Tibial nerve (tissue), 4 donors: ENCODE measurements at regions not wholly inside any gene's neighbourhood (a gene's known extent, or its start where the extent isn't known, plus 50 kb on each side); places are given as distances from the start of the nearest gene placed in this dataset.

Experiments
- DNase-seq, 2 donors: peaks; one replicate each; pipeline ENCODE4 v3.0.0-alpha.2; 2019; ENCODE audit warnings: low spot score in 2 of 2
- H3K27ac ChIP-seq, 4 donors: fragments of 200-600 bp; sonication (generic) in 3 of 4; one replicate each; pipeline ENCODE4 v1.5.1; 2017 to 2019; ENCODE audit warnings: mild to moderate bottlenecking in 1 of 4
- H3K27me3 ChIP-seq, 2 donors: fragments of 200-600 bp; sonication (generic) in 1 of 2; one replicate each; pipeline versions ENCODE4 v1.5.1 to v1.6.0; 2017 to 2019
- H3K36me3 ChIP-seq, 3 donors: fragments of 200-600 bp; sonication (generic); one replicate each; pipeline ENCODE4 v1.5.1; 2018 to 2019
- H3K4me1 ChIP-seq, 4 donors: fragments of 200-600 bp; sonication (generic) in 3 of 4; one replicate each; pipeline ENCODE4 v1.5.1; 2017 to 2019
- H3K4me3 ChIP-seq, 4 donors: fragments of 200-600 bp; sonication (generic) in 3 of 4; one replicate each; pipeline ENCODE4 v1.5.1; 2017 to 2019; ENCODE audit warnings: mild to moderate bottlenecking in 1 of 4, moderate library complexity in 1 of 4
- H3K9me3 ChIP-seq, 4 donors: fragments of 200-600 bp; sonication (generic) in 3 of 4; one replicate each; pipeline ENCODE4 v1.5.1; 2017 to 2019
- EP300 ChIP-seq, 2 donors: sonication (generic); formaldehyde crosslinking; IDR thresholded peaks; one replicate each; pipeline ENCODE4 v1.6.1; 2017; ENCODE audit warnings: antibody characterized with exemption in 2 of 2, mild to moderate bottlenecking in 1 of 2
- POLR2A ChIP-seq, 2 donors: fragments of 450-650 bp; IDR thresholded peaks; one replicate each; pipeline ENCODE4 v1.6.1; 2017; ENCODE audit warnings: antibody characterized with exemption in 2 of 2, mild to moderate bottlenecking in 2 of 2, moderate library complexity in 2 of 2
- WGBS, 2 donors: methylation state at CpG; one replicate each; pipeline ENCODE4 v1.1.5; 2018; 5-methylcytosine and 5-hydroxymethylcytosine counted together
- TF ChIP-seq, protein P1 (sequence below), 5 experiments: fragments of 200-600 bp in 3 of 5; fragments of 450-650 bp in 2 of 5; sonication (generic) in 3 of 5; IDR thresholded peaks; one replicate each; pipeline ENCODE4 v1.5.1; 2016 to 2019; ENCODE audit warnings: antibody characterized with exemption in 5 of 5, mild to moderate bottlenecking in 3 of 5, moderate library complexity in 2 of 5

DNA sequence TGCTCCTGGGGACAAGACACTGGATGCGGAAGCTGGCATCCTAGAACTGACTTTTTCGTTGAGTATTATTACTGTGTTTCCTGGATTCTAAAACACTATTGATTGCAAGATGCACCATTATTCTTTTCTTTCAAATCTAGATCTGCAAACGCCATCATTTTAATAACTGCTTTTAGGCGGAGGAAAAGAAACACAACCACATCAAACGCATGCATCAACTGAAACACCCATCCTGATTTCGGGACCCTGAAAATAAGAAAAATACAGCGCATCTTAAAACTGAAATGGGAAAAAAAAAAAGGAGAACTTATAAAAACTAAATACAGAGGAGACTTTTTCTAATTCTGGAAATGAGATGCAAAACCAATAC lies 103.7 kb upstream of the MAX start:
- Histone ChIP-seq H3K36me3 (no peaks in the 10 kb centered on the region), H3K27me3 (no peaks in the 10 kb centered on the region), H3K4me1 (peaks cover 0 to 18% (median 5%) of the 10 kb centered on the region in 4 donors), H3K4me3 (no peak overlapping the region), H3K9me3 (no peaks in the 10 kb centered on the region), H3K27ac (no peak overlapping the region)
- no peak for DNase-seq
- WGBS, 2 donors, result 89 to 91% methylated on average over 7 of the region's 7 CpGs
- TF ChIP-seq POLR2A (IDR thresholded peaks at IDR 0.05), result no peak

DNA sequence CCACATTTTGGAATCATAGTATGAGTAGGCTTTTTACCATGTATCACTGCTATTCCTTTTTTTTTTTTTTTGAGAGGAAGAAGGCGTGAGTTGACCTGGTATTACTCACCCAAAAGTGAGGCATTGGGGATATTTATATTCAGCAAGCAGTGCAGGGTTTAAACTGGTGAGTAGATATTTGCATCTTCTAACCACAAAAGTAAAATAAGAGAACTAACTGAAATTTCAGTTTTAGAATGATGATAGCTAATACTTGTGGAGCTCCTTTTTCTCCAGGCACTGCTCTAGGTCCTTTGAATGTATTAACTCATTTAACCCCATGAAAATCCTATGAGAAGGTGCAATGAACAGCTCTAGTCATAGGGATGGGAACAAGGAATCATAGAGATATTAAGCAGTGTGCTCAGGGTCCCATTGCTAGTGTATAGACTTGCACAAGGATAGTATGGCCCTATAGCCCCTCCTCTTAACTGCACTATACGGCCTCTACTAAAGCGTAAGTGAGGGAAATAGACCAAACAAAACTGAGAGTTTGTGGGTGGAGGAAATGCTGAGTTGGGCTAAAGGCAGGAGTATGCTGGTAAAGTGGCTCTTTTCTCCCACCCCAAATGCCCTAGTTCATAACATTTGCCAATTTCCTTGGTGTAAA lies 104.3 kb upstream of the MAX start:
- no peak overlapping the region for H3K4me3 ChIP-seq
- peaks cover 0 to 23% (median 5%) of the 10 kb centered on the region in 4 donors for H3K4me1 ChIP-seq
- DNase-seq, result no peak
- no peaks in the 10 kb centered on the region for H3K27me3 ChIP-seq
- no peak overlapping the region for H3K27ac ChIP-seq
- TF ChIP-seq POLR2A (IDR thresholded peaks at IDR 0.05) (no peak), EP300 (IDR thresholded peaks at IDR 0.05) (no peak)
- TF ChIP-seq, protein P1, sequence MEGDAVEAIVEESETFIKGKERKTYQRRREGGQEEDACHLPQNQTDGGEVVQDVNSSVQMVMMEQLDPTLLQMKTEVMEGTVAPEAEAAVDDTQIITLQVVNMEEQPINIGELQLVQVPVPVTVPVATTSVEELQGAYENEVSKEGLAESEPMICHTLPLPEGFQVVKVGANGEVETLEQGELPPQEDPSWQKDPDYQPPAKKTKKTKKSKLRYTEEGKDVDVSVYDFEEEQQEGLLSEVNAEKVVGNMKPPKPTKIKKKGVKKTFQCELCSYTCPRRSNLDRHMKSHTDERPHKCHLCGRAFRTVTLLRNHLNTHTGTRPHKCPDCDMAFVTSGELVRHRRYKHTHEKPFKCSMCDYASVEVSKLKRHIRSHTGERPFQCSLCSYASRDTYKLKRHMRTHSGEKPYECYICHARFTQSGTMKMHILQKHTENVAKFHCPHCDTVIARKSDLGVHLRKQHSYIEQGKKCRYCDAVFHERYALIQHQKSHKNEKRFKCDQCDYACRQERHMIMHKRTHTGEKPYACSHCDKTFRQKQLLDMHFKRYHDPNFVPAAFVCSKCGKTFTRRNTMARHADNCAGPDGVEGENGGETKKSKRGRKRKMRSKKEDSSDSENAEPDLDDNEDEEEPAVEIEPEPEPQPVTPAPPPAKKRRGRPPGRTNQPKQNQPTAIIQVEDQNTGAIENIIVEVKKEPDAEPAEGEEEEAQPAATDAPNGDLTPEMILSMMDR (IDR thresholded peaks at IDR 0.05), result no peak
- H3K9me3 ChIP-seq, result no peaks in the 10 kb centered on the region
- no peaks in the 10 kb centered on the region for H3K36me3 ChIP-seq
- WGBS, 2 donors, result 77 to 83% methylated on average over 3 of the region's 3 CpGs

GRCh38 chr14:65208548-65208947 lies 106.2 kb upstream of the MAX start:
- H3K27ac ChIP-seq, result no peak overlapping the region
- DNase-seq, result no peak
- no peaks in the 10 kb centered on the region for H3K9me3 ChIP-seq
- no peaks in the 10 kb centered on the region for H3K27me3 ChIP-seq
- TF ChIP-seq POLR2A (IDR thresholded peaks at IDR 0.05) (no peak), EP300 (IDR thresholded peaks at IDR 0.05) (no peak)
- TF ChIP-seq, protein P1 (IDR thresholded peaks at IDR 0.05), result no peak
- H3K36me3 ChIP-seq, result no peaks in the 10 kb centered on the region
- H3K4me1 ChIP-seq, result peaks cover 0 to 25% (median 5%) of the 10 kb centered on the region in 4 donors
- WGBS, 2 donors, result 90 to 96% methylated on average over 10 of the region's 10 CpGs
- H3K4me3 ChIP-seq, result no peak overlapping the region

- TF ChIP-seq POLR2A (IDR thresholded peaks at IDR 0.05) (no peak), EP300 (IDR thresholded peaks at IDR 0.05) (no peak)
- TF ChIP-seq, protein P1 (IDR thresholded peaks at IDR 0.05), result no peak
- DNase-seq, result no peak
- Histone ChIP-seq H3K4me3 (no peak overlapping the region), H3K27ac (peak overlapping the region in 2 of 4 donors; percentile 29 to 79), H3K4me1 (peaks cover 0 to 25% (median 3%) of the 10 kb centered on the region in 4 donors), H3K27me3 (no peaks in the 10 kb centered on the region), H3K9me3 (no peaks in the 10 kb centered on the region), H3K36me3 (no peaks in the 10 kb centered on the region)
- WGBS, 2 donors, result 40 to 43% methylated on average over 4 of the region's 4 CpGs
These were observed 108.0 kb upstream of the MAX start for GRCh38 chr14:65210118-65210821.

DNA sequence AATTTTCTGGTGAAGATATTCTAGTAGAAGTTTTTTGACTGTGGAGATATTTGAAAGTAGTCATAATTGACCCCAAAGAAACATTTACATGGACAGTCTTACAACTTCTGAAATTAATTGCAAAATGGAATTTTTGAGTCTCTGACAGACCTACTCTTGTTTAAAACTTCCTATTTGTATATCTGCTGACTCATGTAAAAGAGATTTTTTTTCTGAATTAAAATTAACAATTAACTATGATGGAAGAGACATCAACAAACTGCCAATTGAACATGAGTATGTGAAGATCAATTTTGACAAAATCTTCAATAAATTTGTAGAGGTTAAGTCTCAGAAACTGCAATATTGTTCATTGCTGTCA lies 108.5 kb upstream of the MAX start:
- no peak for DNase-seq
- Histone ChIP-seq H3K27me3 (no peaks in the 10 kb centered on the region), H3K4me3 (no peak overlapping the region), H3K9me3 (no peaks in the 10 kb centered on the region), H3K4me1 (peaks cover 0 to 25% (median 2%) of the 10 kb centered on the region in 4 donors), H3K27ac (peak overlapping the region in 2 of 4 donors; percentile 51 to 79), H3K36me3 (no peaks in the 10 kb centered on the region)
- TF ChIP-seq EP300 (IDR thresholded peaks at IDR 0.05), result no peak

GRCh38 chr14:65211341-65211987 lies 109.1 kb upstream of the MAX start:
- Histone ChIP-seq H3K27me3 (no peaks in the 10 kb centered on the region), H3K4me3 (no peak overlapping the region), H3K36me3 (no peaks in the 10 kb centered on the region), H3K4me1 (peaks cover 0 to 25% (median 0%) of the 10 kb centered on the region in 4 donors), H3K27ac (peak overlapping the region in 2 of 4 donors; percentile 51 to 69), H3K9me3 (no peaks in the 10 kb centered on the region)
- no peak for DNase-seq
- TF ChIP-seq, protein P1 (IDR thresholded peaks at IDR 0.05), result no peak
- TF ChIP-seq EP300 (IDR thresholded peaks at IDR 0.05) (no peak), POLR2A (IDR thresholded peaks at IDR 0.05) (no peak)
- 53 to 58% methylated on average over 3 of the region's 3 CpGs for WGBS, 2 donors
